ENCODE measurements at regions not wholly inside any gene's neighbourhood (a gene's known extent, or its start where the extent isn't known, plus 50 kb on each side); places are given as distances from the start of the nearest gene placed in this dataset.
"Not testable (repeated sequence)": the region's sequence is repeated elsewhere in the genome, so short reads cannot be mapped to it uniquely, and the experiment has no call there.

DNA sequence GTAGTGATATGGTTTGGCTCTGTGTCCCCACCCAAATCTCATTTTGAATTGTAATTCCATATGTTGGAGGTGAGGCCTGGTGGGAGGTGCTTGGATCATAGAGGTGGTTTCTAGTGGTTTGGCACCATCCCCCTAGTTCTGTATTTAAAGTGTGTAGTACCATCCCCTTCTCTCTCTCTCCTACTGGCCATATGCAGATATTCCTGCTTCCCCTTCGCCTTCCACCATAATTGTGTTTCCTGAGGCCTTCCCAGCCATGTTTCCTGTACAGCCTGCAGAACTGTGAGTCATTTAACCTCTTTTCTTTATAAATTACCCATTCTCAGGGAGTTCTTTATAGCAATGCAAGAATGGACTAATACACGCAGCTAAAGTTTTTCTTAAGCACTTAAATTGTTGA, 340.0 kb downstream of the ANAPC1 start:
- FAIRE-seq = not testable (repeated sequence)

DNA sequence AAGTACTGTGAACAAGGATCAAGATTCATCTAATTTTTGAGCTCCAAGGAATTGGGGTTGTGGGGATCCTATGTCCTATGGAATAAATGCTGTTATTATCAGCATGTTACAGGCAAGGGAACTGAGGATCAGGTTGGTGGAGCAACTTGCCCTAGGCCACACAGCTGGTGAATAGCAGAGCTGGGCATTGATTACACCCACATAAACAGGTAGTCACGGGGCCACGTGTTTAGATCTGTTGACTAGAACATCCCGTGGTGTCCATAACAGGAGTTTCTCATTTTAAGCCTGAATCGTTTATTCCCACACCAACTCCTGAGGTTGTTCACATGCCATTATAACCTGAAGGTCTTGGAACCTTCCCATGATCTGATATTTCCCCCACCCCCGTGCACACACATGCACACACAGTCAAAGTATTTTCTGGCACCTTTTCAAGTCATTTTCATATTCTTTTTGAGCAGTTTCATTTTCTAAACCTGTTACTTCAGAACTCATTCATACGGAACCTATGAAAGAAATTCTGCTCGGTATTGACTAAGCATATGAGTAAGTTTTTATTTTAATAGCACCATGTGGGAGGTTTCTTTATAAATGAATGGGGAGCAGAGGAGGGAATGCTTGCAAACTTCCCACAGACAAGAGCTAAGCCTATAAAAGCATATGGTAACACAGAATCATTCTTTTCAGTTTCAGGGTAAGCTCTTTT, 338.1 kb downstream of the ANAPC1 start:
- FAIRE-seq = not testable (repeated sequence)

GRCh38 chr2:111546578-111546977, 337.4 kb downstream of the ANAPC1 start:
- not testable (repeated sequence) for FAIRE-seq

DNA sequence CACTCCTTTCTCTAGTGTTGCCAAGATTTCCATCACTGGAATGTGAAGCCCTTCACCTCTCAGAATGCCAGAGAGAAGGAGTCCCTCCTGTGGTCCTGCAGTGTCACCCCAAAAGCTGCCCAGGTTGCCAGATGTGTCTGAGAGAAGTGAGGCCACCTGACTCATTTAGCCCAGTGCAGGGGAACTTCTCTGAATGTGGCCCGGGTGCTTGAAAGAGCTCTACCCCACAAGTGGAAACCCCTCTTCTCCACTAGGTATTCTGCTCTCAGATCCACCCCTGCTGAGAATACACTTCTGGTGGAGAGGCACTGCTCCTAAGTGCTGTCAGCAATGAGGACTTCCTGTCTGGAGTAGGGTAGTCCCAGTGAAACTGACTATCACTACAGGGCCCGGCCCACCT, 334.8 kb downstream of the ANAPC1 start:
- not testable (repeated sequence) for FAIRE-seq

DNA sequence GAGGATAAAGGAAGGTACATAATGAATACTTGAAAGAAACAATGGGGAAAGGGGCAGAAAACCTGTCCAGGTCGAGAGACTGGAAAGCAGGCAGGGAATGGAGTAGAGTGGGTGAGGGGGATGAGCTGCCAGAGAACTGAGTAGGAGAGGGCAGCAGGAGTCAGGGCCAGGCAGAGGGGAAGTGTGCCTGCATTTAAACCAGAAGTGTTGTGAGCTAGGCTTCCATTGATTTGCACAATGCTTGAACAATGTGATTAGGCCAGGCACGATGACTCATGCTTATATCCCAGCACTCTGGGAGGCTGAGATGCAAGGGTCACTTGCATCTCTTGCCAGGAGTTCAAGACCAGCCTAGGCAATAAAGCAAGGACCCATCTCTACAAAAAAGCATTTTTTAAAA, 332.6 kb downstream of the ANAPC1 start:
- FAIRE-seq = not testable (repeated sequence)

GRCh38 chr2:111552625-111553024, 331.4 kb downstream of the ANAPC1 start:
- not testable (repeated sequence) for FAIRE-seq

DNA sequence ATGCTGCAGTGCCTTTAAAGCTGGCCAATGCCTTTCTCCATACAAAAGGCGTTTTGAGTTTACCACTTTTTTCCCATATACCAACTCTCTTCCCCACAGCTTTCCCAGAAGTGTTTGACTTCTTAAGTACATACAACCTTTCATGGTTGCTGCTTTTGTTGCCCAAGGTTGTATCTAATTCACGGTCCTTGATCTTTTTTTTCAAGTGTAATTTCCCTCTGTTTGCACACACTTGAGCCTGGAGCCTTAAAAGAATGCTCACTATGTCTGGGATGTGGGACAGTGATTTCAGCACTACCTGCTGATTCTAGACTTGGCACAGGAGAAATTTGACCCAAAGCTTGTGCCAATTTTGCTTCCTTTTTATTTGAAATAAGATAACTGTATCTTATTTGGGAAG, 324.7 kb downstream of the ANAPC1 start:
- not testable (repeated sequence) for FAIRE-seq

- FAIRE-seq = not testable (repeated sequence)
Measured at GRCh38 chr2:111559814-111560213, 324.2 kb downstream of the ANAPC1 start.

GRCh38 chr2:111566068-111566467, 317.9 kb downstream of the ANAPC1 start:
- FAIRE-seq = not testable (repeated sequence)

GRCh38 chr2:111567233-111567632, 316.8 kb downstream of the ANAPC1 start:
- not testable (repeated sequence) for FAIRE-seq

- FAIRE-seq = not testable (repeated sequence)
Measured at GRCh38 chr2:111569356-111570199, 314.4 kb downstream of the ANAPC1 start.

- FAIRE-seq = not testable (repeated sequence)
Measured at GRCh38 chr2:111570300-111571114, 313.5 kb downstream of the ANAPC1 start.

GRCh38 chr2:111574803-111575202, 309.2 kb downstream of the ANAPC1 start:
- not testable (repeated sequence) for FAIRE-seq

DNA sequence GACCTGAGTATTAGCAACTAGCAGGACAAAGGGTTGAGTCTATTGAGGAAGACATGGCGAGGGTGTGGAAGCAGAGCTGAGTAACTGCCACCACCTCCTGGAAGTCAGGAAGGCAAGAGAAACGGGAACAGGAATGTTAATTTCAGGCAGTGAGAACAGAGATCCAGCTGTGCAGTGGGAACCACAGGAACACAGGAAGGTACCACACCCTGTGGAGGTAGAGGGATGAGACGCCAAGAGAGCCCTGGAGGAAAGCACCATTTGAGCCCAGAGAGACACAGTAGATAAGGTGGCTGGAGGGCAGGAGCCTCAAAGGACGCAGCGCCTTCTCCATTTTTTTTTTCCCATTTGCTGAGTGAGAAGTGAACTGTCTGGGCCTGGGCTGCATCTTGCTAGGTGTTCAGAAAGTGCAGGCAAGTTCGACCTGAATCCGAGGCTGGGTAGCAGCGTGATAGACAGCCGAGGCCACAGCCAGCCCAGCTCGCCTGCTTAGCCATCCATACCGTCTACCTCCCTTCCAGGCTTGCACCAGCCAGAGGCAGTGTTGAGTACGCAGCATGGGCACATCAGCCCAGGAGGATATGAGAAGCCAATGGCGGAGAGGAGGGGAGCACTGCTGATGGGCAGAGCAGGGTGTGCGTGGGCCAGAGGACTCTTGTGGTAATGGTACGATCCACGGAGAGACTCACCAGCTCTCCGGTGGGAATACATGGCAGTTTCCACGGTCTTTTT, 306.7 kb downstream of the ANAPC1 start:
- FAIRE-seq = not testable (repeated sequence)

- not testable (repeated sequence) for FAIRE-seq
Measured at GRCh38 chr2:111579500-111580134, 304.4 kb downstream of the ANAPC1 start.

DNA sequence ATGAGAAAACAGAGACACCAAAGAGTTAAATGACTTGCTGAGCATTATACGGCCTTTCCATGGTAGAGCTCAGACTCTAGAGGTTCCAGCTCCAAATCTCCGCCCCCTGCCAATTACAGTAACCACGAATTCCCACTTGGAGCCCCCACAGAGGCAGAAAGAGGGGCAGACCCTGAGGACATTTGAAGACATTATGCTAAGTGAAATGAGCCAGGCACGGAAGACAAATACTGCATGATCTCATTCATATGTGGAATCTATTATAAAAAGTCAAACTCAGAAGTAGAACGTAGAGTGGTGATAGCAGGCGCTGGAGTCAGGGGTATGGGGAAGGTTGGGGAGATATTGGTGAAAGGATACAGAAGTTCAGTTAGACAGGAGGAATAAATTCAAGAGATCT, 303.4 kb downstream of the ANAPC1 start:
- not testable (repeated sequence) for FAIRE-seq

DNA sequence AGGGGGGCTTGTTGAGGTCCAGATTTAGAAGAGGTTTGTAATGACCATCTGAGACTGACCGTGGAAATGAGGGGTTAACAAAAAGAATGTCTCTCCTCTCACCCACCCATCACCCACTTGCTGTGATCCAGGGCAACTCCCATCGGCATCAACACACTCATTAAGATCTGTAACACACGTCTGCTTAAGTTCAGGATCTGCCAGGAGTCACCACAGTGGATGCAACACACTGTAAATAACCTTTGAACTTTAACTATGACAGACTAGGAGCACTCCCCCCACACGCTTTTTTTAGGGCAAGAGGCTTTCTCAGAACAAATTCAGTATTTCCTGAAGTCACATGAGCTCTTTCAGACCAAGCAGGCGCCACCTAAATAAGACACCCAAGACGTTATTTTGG, 301.9 kb downstream of the ANAPC1 start:
- not testable (repeated sequence) for FAIRE-seq

GRCh38 chr2:111583480-111583879, 300.5 kb downstream of the ANAPC1 start:
- not testable (repeated sequence) for FAIRE-seq

DNA sequence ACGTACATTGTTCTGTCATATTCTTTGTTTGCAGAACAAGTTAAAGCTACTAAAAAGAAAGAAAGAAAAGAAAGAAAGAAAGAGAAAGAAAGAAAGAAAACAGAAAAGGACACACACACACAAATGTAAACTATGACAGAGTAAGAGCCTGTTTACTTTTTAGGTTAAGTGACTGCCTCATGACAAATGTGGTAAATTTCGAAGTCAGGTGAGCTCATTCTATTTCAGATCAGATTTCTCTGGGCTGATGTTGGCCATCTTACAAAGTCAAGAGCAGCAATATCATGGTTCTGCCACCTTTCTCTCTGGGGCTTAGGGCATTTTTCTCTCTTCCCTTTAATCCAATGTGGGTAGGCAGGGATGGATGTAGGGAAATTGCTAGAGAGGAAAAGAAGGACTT, 299.5 kb downstream of the ANAPC1 start:
- FAIRE-seq = not testable (repeated sequence)

DNA sequence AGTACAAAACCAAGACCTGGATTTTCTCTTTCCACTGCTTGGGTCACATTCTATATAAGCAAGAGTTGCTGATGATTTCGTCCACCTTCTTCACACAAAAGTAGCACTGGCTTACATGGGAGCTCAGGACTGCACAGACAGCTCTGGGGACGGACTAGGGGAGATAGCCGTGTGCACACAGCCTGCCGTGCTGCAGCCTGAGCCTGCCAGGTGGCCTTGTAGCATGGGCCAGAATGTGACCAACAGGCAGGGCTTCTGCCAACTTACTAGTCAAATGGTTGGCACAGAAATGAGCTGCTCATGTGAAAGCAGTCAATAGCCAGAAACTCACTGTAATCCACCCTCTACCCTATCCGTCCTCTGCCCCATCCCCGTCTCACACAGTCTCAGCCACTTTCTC, 299.0 kb downstream of the ANAPC1 start:
- not testable (repeated sequence) for FAIRE-seq

GRCh38 chr2:111586014-111586413, 298.0 kb downstream of the ANAPC1 start:
- not testable (repeated sequence) for FAIRE-seq

DNA sequence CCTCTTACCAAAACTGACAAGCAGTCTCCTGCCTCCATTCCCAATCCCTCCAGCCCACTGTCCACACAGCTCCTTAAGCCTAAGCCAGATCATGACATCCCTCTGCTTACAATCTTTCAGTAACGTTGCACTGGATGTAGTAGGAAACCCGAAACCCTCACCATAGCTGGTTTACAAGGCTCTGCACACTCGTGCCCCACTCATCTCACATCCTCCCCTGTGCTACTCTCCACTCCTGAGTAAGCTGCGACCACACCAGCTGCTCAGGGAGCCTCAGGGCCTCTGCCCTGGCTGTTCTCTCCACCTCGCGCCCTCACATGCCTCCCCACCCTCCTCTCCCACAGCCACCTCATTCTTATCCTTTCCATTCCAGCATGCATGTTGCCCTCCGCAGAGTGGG, 288.9 kb downstream of the ANAPC1 start:
- not testable (repeated sequence) for FAIRE-seq

All from A204.1 (cell line).